ENCODE measurements at regions not wholly inside any gene's neighbourhood (a gene's known extent, or its start where the extent isn't known, plus 50 kb on each side); places are given as distances from the start of the nearest gene placed in this dataset.

GRCh38 chr15:91589360-91589759 lies 264.1 kb upstream of the SLCO3A1 start:
- TF ChIP-seq, protein P1, sequence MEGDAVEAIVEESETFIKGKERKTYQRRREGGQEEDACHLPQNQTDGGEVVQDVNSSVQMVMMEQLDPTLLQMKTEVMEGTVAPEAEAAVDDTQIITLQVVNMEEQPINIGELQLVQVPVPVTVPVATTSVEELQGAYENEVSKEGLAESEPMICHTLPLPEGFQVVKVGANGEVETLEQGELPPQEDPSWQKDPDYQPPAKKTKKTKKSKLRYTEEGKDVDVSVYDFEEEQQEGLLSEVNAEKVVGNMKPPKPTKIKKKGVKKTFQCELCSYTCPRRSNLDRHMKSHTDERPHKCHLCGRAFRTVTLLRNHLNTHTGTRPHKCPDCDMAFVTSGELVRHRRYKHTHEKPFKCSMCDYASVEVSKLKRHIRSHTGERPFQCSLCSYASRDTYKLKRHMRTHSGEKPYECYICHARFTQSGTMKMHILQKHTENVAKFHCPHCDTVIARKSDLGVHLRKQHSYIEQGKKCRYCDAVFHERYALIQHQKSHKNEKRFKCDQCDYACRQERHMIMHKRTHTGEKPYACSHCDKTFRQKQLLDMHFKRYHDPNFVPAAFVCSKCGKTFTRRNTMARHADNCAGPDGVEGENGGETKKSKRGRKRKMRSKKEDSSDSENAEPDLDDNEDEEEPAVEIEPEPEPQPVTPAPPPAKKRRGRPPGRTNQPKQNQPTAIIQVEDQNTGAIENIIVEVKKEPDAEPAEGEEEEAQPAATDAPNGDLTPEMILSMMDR (IDR thresholded peaks at IDR 0.05), result no peak
- no peak for TF ChIP-seq POLR2A (IDR thresholded peaks at IDR 0.05)
